ENCODE measurements at regions not wholly inside any gene's neighbourhood (a gene's known extent, or its start where the extent isn't known, plus 50 kb on each side); places are given as distances from the start of the nearest gene placed in this dataset.

- ATAC-seq (peak; percentile 40), DNase-seq (no peak)
- Mint-ChIP-seq H3K36me3 (ENCODE audit: low read depth) (peaks cover 2% of the 10 kb centered on the region), H3K27ac (peak overlapping the region; percentile 24), H3K4me3 (no peak overlapping the region), H3K4me1 (peaks cover 14% of the 10 kb centered on the region), H3K27me3 (peaks cover 14% of the 10 kb centered on the region)
- no peaks in the 10 kb centered on the region for H3K9me3 ChIP-seq (ENCODE audit: control insufficient read depth, low read length, poor library complexity, severe bottlenecking)
Observed at GRCh38 chr9:94010980-94011533, 55.9 kb upstream of the BARX1 start.

GRCh38 chr9:94005272-94005901, 50.2 kb upstream of the BARX1 start:
- Mint-ChIP-seq H3K4me3 (peak overlapping the region; percentile 12), H3K27me3 (peaks cover 44% of the 10 kb centered on the region), H3K36me3 (ENCODE audit: low read depth) (peaks cover 2% of the 10 kb centered on the region), H3K4me1 (peaks cover 2% of the 10 kb centered on the region), H3K27ac (no peak overlapping the region)
- DNase-seq = no peak
- no peaks in the 10 kb centered on the region for H3K9me3 ChIP-seq (ENCODE audit: control insufficient read depth, low read length, poor library complexity, severe bottlenecking)
- no peak for ATAC-seq

Measured in T-helper 17 cell (primary cell).